Activated T-cell treated with anti-CD3 and anti-CD28 coated beads for 24 hours (primary cell): ENCODE measurements at regions not wholly inside any gene's neighbourhood (a gene's known extent, or its start where the extent isn't known, plus 50 kb on each side); places are given as distances from the start of the nearest gene placed in this dataset.

Experiments used
- DNase-seq: peaks from one replicate; pipeline ENCODE4 v3.0.0-alpha.2; 2020; ENCODE audit warnings: low read depth

DNA sequence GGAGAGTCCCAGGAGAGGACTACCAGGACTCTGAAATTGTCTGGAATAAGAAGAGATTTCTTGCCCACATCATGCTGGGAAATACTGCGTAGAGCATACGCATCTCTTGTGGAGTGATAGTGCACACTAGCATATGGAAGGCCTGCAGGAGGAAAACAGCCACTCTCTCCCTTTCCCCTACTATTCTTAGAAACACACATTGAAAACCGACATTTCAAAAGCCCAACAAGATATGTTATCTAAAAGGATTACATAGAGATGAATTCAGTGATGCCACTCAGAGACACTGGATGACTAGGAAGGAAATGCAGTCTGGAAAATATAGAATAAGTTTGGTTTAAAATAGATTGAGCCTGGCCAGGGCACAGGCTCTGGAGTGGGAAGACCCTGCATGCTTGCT lies 388.7 kb upstream of the NBEA start:
- DNase-seq = no peak

- no peak for DNase-seq
Observed at GRCh38 chr13:34555988-34556387, 386.1 kb upstream of the NBEA start.

- DNase-seq = no peak
Observed at GRCh38 chr13:34561033-34561432, 381.0 kb upstream of the NBEA start.

- DNase-seq = no peak
Observed at GRCh38 chr13:34567597-34567996, 374.5 kb upstream of the NBEA start.

GRCh38 chr13:34570698-34571353 lies 371.2 kb upstream of the NBEA start:
- DNase-seq = no peak

DNA sequence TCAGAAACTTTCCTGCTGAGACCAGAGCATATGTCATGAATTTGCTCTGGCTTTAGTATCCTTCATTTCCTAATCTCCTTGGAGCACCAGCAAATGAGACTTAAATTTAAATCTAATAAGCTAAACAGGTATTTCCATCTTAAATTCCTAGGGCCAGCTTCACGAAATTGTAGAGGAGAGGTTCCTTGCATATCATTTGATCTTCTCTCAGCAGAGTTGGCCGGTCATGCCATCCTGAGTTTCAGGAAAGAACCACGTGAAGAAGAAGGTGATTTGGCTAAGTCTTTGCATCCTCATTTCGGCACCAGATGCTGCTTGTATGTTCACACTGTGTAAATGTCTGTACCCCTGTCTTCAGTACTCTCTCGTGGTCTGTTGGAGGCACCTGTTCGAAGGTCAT lies 370.4 kb upstream of the NBEA start:
- DNase-seq = no peak

DNA sequence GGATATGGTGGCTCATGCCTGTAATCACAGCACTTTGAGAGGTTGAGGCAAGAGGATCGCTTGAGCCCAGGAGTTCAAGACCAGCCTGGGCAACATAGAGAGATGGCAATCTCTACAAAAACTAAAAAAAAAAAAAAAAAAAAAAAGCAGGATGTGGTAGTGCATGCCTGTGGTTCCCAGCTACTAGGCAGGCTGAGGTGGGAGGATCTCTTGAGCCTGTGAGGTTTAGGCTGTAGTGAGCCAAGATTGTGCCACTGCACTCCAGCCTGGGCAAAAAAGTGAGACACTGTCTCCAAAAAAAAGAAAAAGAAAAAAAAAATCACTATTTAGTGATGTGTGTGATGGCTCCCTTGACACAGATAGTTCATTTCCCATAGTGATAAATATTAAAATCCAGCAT lies 365.0 kb upstream of the NBEA start:
- DNase-seq = no peak

GRCh38 chr13:34578471-34578870 lies 363.6 kb upstream of the NBEA start:
- no peak for DNase-seq

GRCh38 chr13:34578917-34579316 lies 363.2 kb upstream of the NBEA start:
- no peak for DNase-seq

GRCh38 chr13:34583181-34583580 lies 358.9 kb upstream of the NBEA start:
- no peak for DNase-seq

- DNase-seq = no peak
Observed at GRCh38 chr13:34587576-34587975, 354.5 kb upstream of the NBEA start.

GRCh38 chr13:34588362-34588761 lies 353.7 kb upstream of the NBEA start:
- DNase-seq = no peak

GRCh38 chr13:34589581-34589980 lies 352.5 kb upstream of the NBEA start:
- no peak for DNase-seq

GRCh38 chr13:34591129-34591528 lies 350.9 kb upstream of the NBEA start:
- no peak for DNase-seq

DNA sequence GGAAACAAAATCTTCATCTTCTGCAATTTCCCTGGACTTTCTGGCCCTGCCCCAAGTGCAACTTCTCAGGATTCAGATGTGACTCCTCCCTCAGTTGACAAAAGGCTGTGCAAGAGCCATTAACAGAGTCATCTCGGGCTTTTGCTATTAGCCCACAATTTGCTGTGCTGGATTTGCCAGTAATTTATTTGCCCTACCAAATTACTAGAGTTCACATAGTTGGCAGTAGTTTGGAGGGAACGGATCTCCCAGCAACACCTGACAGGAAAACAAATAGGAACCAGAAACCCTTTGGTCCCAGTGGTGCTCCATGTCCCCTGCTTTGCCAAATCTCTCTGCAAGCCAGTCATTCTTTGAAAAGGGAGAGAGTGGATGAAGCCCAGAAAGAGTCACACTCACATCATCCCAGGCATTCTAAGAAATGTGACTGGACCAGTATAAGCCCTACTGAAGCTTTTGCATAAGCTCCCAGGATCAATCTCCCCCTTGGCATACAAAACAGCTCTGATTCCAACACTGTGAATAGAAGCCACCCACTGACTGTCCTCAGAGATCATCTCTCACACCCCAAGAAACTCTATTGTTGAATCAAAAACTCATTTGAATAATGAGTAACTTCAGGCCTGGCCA lies 350.1 kb upstream of the NBEA start:
- DNase-seq = no peak

- no peak for DNase-seq
Observed at GRCh38 chr13:34593658-34594057, 348.4 kb upstream of the NBEA start.

- DNase-seq = no peak
Observed at GRCh38 chr13:34594507-34594906, 347.6 kb upstream of the NBEA start.

DNA sequence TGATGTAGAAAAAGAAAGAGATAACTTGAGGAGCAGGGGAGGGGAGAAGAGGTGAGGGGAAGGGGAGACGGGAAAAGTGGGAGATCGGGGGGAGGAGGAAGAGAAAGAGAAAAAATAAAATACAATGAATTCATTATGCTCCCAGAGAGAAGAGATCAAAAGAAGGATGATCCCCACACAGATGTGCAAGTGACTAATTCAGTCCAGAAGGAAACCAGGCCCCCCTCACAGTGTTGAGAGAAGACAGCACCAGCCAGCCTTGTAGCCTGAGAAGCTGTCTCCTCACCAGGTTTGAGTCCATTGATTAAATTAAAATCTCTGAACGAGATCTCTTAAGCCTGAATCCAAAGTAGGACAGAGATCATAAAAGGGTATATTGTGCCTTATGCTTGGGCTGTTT lies 333.7 kb upstream of the NBEA start:
- DNase-seq = no peak

- DNase-seq = no peak
Observed at GRCh38 chr13:34611671-34612070, 330.4 kb upstream of the NBEA start.

GRCh38 chr13:34617473-34618083 lies 324.5 kb upstream of the NBEA start:
- DNase-seq = no peak

DNA sequence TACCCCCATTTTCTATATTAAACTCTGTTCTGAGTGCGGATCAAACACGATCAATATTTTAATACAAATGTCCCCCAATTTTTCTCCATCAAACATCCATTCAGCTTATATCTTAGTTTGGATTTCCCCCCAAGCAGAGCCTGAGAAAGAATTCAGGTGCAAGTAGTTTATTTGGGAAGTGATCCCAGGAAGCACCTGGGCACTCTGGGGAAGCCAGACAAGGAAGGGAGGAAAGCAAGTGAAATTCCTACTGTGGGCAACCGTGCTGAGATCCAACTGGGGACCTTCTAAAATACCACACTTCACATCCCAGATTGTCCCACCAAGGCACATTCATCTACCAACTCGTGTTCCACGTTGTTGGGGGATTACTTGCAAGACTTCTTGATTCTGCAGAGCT lies 323.4 kb upstream of the NBEA start:
- DNase-seq = no peak

DNA sequence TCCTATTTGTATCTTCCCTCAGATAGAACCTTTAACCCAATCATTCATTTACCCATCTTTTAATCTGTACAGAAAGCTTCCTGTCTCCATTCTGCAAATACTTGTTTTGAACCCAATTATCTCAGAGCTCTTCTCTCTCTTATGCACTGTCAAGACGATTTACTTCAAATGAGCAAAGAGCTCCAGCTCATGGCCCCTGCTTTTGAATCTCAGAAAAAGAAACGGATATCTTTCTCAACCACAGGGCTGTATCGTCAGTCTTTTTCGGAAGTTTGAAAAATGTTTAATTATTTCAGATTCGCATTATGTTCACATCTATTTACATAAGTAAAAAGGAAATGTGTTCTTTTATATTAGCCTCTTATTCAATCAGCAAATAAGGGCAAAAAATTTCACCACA lies 322.7 kb upstream of the NBEA start:
- DNase-seq = no peak

GRCh38 chr13:34620074-34620850 lies 321.8 kb upstream of the NBEA start:
- DNase-seq = no peak
